ENCODE measurements at regions not wholly inside any gene's neighbourhood (a gene's known extent, or its start where the extent isn't known, plus 50 kb on each side); places are given as distances from the start of the nearest gene placed in this dataset.

DNA sequence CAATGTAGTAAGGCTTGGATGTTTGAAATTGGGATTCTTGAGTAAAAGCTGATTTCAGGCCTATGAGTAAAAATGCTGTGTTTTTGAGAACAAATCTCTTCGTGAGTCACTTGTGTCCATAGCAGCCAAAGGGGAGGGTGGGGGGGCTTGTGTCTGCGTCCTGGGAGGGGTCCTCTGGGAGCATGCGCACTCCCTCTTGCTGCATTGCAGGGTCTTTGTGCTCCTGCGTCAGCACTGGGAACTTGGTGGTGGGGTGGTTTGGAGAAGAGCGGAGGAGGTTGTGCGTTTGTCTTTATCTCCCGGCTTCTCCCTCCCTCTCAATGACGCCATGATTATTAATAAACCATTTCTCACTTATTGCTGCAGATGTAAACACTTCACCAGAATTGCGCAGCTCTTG, 75.9 kb upstream of the NDN start:
- H3K27me3 Mint-ChIP-seq (ENCODE audit: low read depth) = no peaks in the 10 kb centered on the region; the same call in none of the 2 replicates
- H3K4ac ChIP-seq (ENCODE audit: low read depth, low read length) = no peak overlapping the region

More for the DNA sequence above, 75.9 kb upstream of the NDN start:
- no peak overlapping the region for H2BK120ac ChIP-seq (ENCODE audit: low read depth, low read length, poor library complexity, severe bottlenecking)
- H3K9ac ChIP-seq (ENCODE audit: extremely low read depth, insufficient read length, low read length) = no peak overlapping the region
- no peak overlapping the region for H3K27ac ChIP-seq (ENCODE audit: insufficient read length, low read depth, low read length)
- peaks cover 83 to 90% of the 10 kb centered on the region in 2 experiments for H3K9me3 Mint-ChIP-seq
- peaks cover 8 to 21% (median 8%) of the 10 kb centered on the region in 3 experiments; a peak in 6 of 7 replicates for H3K36me3 Mint-ChIP-seq (ENCODE audit: insufficient read depth in 1 of 3, low read depth in 3 of 3)
- no CpG with 5 or more reads among the region's 9 CpGs for WGBS (ENCODE audit: extremely low coverage, insufficient read length, low lambda C conversion rate)
- no peak for TF ChIP-seq CTCF (conservative IDR thresholded peaks at IDR 0.05)
- no peak overlapping the region for H2BK5ac ChIP-seq (ENCODE audit: insufficient read length, low read length)
- no peaks in the 10 kb centered on the region for H3K79me1 ChIP-seq (ENCODE audit: insufficient read depth, low read depth, low read length, poor library complexity, severe bottlenecking)
- H4K5ac ChIP-seq (ENCODE audit: insufficient read length, low read depth, low read length) = no peak overlapping the region
- no peak overlapping the region for H4K91ac ChIP-seq (ENCODE audit: insufficient read length, low read depth, low read length)
- H3K4me2 ChIP-seq (ENCODE audit: insufficient read depth, insufficient read length, low read length) = no peak overlapping the region
- H2AK5ac ChIP-seq (ENCODE audit: insufficient read length, low read length) = no peak overlapping the region
- H3K23ac ChIP-seq (ENCODE audit: insufficient read length, low read depth, low read length) = no peak overlapping the region
- H2BK12ac ChIP-seq (ENCODE audit: insufficient read length, low read depth, low read length) = no peak overlapping the region
- no peaks in the 10 kb centered on the region for H3K23me2 ChIP-seq (ENCODE audit: insufficient read length, low read depth, low read length, poor library complexity, severe bottlenecking)
- no peak overlapping the region for H3T11ph ChIP-seq (ENCODE audit: low read length)
- H3K79me2 ChIP-seq (ENCODE audit: insufficient read depth, low read length) = no peaks in the 10 kb centered on the region
- H2BK15ac ChIP-seq (ENCODE audit: low read depth, low read length) = no peak overlapping the region
- H3K27me3 ChIP-seq (ENCODE audit: insufficient read depth, low read length) = no peaks in the 10 kb centered on the region
- H2AFZ ChIP-seq (ENCODE audit: low read length) = no peak overlapping the region
- H3K4me3 Mint-ChIP-seq = no peak overlapping the region
- no peak for DNase-seq
- no peak overlapping the region for H2BK20ac ChIP-seq (ENCODE audit: low read depth, low read length, poor library complexity, severe bottlenecking)
- no peak overlapping the region for H4K8ac ChIP-seq (replicated peaks; ENCODE audit: insufficient read length, low read depth, low read length)
- H4K20me1 ChIP-seq (ENCODE audit: control insufficient read depth, insufficient read depth, insufficient read length) = no peaks in the 10 kb centered on the region
- H3K56ac ChIP-seq (ENCODE audit: insufficient read length, low read depth, low read length) = no peak overlapping the region
- H3K9me3 ChIP-seq (ENCODE audit: control insufficient read depth, low read depth, low read length) = peaks cover 52% of the 10 kb centered on the region
- peaks cover 8 to 13% of the 10 kb centered on the region in 2 experiments for H3K4me1 Mint-ChIP-seq
- H3K14ac ChIP-seq (ENCODE audit: insufficient read depth, low read length) = no peak overlapping the region
- H3K18ac ChIP-seq (ENCODE audit: insufficient read length, low read depth, low read length) = no peak overlapping the region
- no peak overlapping the region for H3K27ac Mint-ChIP-seq
- no peaks in the 10 kb centered on the region for H3K4me1 ChIP-seq (ENCODE audit: insufficient read depth, low read length)
